Stimulated activated CD8-positive, alpha-beta memory T cell treated with anti-CD3 and anti-CD28 coated beads, Interleukin-4, amount 100 ng/mL, for 24 hours (primary cell): ENCODE measurements at regions not wholly inside any gene's neighbourhood (a gene's known extent, or its start where the extent isn't known, plus 50 kb on each side); places are given as distances from the start of the nearest gene placed in this dataset.

Experiments
- DNase-seq: peaks from one replicate; pipeline ENCODE4 v3.0.0-alpha.2; 2020; ENCODE audit warnings: low read depth

GRCh38 chr14:71362282-71362681 lies 455.0 kb downstream of the PCNX1 start:
- DNase-seq = no peak

- DNase-seq = no peak
Observed at GRCh38 chr14:71362920-71363584, 455.8 kb downstream of the PCNX1 start.

DNA sequence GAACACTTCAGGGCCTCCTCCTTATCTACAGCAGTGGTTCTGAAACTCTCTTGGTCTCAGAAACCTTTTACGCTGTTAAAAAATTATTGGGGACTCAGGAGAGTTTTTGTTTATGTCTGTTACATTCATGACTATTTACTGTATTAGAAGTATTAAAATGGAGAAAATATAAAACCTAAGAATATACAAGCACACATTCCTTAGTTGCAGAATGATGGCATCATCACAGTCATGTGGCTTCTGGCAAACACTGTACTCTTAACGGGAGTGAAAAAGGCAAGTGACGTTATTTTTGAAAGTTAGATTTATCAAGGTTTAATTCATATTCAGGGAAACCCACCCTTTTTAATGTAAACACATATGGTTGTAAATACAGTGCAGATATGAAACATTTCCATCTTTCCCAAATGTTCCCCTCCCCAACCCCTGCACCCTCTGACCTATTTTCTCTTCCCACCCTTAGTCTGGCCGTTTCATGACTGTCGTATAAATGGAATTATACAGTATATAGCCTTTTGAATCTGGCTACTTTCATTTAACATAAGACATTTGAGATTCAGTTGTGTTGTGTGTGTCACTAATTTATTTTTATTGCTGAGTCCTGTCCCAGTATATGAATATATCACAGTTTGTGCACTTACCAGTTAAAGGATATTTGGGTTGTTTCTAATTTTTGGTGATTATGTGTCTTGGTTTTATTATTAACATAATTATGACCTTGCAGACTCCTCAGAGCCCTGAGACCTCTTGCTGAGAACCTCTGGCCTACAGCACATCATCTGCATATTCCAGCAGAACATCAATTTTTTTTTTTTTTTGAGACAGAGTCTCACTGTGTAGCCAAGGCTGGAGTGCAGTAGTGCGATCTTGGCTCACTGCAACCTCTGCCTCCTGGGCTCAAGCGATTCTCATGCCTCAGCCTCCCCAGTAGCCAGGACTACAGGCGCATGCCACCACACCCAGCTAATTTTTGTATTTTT lies 457.0 kb downstream of the PCNX1 start:
- no peak for DNase-seq

DNA sequence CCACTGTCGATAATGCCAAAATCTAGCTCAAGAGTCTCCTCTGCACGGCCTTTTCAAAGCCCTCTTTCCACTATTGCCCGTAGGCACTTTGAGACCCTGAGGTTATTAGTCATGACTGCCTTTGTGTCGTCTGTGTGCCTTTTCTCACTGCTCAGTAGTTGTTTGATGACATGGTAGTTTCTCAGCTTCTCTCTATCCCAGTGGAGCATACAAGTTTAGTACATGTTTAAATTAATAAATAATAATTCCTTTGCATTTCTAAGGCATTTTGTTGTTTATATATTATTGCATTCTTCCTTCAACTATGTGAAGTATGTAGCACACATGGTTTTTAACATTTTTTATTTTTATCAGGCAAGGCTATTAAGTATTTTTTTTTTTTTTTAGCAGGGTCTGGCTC lies 458.1 kb downstream of the PCNX1 start:
- no peak for DNase-seq

DNA sequence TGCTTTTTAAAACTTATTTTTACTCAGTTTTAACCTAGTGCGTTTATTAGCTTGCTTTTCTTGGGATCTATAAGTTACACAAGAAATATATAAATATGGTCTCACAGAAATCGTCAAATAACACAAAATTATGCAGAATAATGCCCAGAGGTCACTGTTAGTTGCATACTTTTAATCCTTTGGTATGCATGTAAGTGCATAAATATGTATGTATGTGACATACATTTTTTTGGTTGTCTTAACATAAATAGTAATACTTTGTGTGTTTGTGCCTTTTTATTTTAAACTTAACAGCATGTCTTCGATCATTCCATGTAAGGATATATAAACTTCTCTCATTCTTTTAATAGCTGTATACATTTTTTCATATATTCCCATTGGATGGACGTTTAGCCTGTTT lies 459.6 kb downstream of the PCNX1 start:
- no peak for DNase-seq

GRCh38 chr14:71371711-71372396 lies 464.6 kb downstream of the PCNX1 start:
- DNase-seq = no peak

GRCh38 chr14:71372411-71372838 lies 465.2 kb downstream of the PCNX1 start:
- no peak for DNase-seq

- DNase-seq = no peak
Observed at GRCh38 chr14:71373773-71374172, 466.5 kb downstream of the PCNX1 start.

GRCh38 chr14:71374989-71375388 lies 467.7 kb downstream of the PCNX1 start:
- DNase-seq = no peak

GRCh38 chr14:71377099-71377498 lies 469.8 kb downstream of the PCNX1 start:
- no peak for DNase-seq

- DNase-seq = no peak
Observed at GRCh38 chr14:71380271-71380670, 473.0 kb downstream of the PCNX1 start.

DNA sequence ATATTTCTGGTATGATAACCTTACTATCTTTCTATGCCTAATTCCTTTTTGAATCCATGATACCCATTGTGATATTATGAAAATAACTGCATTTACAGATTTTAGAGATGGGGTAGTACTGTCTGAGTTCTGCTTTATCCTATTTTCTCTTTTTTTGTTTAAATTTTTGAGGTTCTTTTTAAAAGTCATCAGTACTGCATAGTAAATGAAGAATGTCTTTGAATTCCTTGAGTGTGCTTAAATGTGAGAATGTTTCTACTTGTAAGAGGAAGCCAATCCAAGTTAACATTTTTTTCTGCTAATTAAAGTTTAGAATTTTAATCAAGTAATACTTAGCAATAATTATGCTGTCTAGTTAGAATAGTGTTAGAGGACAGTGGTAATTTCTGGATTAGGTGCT lies 474.6 kb downstream of the PCNX1 start:
- DNase-seq = no peak

- no peak for DNase-seq
Observed at GRCh38 chr14:71382315-71382714, 475.1 kb downstream of the PCNX1 start.

DNA sequence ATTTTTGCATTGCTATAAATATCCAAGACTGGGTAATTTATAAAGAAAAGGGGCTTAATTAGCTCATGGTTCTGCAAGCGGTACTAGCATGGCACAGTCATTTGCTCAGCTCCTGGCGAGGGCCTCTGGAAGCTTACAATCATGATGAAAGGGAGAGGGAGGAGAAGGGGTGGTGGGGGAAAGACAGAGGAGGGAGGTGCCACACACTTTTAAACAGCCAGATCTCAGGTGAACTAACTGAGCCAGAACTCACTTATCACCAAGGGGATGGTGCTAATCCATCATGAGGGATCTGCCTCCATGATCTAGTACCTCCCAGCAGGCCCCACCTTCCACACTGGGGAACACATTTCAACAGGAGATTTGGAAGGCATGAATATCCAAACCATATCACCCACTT lies 476.3 kb downstream of the PCNX1 start:
- no peak for DNase-seq

DNA sequence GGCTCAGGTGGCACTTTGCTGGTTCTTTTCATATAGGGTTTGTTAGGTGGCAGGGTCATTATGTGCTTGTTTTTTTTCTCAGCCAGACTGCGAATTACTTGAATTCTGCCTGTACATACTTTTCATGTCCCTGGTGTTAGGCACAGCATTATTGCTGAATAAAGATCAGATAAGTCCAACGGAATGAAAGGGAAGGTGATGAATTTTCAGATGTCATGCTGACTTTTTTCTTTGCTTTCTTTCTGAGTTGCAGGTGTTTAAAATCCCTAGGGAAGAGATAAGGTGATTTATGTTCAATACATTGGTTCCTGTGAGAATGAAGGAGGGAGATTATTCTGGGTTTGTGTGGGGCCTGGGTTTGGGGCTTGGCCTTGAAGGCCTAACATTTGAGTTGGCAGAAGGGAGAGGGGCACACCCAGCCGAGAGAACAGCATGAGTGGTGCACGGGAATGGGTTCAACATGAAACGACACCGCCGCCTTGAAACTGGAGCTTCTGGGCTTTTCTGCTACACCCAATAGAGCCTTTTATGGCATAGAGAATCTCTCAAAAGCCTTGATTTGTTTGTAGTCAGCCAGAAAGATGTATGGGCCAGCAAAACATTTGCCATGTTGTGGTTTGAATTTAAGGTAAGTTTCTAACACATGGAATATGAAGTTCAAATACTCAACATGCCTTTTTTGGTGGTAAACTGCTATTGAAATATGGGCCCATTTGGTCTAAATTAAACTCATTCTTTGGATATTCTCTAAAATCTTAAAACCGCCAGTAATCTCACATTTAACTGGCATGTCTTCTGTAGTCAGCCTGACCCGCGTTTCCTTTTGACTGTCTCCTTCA lies 477.0 kb downstream of the PCNX1 start:
- DNase-seq = no peak

- DNase-seq = no peak
Observed at GRCh38 chr14:71387753-71388152, 480.5 kb downstream of the PCNX1 start.

- DNase-seq = no peak
Observed at GRCh38 chr14:71388336-71388735, 481.1 kb downstream of the PCNX1 start.

- DNase-seq = no peak
Observed at GRCh38 chr14:71388862-71389261, 481.6 kb downstream of the PCNX1 start.

DNA sequence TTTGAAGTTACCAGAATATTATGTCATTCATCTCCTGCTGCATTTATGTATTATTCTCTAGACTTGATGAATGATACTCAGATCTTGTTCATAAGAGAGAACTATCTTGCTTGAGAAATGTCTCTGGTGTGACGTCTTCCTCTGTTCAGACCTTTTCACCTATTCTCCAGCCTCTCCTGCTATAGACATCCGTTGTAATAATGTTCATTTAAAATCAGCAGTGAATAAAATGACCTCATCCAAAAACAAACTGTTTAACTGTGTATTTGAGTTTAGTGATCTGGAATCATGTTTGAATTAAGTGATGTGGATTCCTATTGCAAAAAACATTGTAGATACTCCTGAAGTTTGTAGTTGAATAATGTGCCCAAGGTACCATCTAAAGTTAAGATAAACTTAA lies 487.1 kb downstream of the PCNX1 start:
- DNase-seq = no peak

DNA sequence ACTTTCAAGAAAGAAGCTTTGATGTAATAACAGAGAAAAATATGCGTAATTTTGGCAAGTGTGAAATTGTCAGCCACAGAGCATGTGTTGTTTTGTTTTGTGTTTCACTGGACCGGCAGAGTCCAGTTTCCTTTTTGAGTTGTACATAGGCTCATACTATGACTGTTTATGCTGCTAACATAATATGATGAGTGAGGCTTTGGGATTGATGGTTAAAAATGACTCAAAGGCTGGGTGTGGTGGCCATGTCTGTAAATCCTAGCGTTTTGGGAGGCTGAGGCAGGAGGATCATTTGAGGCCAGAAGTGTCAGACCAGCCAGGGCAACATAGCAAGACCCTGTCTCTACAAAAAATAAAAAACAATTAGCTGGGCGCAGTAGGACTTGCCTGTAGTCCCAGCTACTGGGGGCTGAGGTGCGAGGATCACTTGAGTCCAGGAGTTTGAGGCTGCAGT lies 487.9 kb downstream of the PCNX1 start:
- no peak for DNase-seq

DNA sequence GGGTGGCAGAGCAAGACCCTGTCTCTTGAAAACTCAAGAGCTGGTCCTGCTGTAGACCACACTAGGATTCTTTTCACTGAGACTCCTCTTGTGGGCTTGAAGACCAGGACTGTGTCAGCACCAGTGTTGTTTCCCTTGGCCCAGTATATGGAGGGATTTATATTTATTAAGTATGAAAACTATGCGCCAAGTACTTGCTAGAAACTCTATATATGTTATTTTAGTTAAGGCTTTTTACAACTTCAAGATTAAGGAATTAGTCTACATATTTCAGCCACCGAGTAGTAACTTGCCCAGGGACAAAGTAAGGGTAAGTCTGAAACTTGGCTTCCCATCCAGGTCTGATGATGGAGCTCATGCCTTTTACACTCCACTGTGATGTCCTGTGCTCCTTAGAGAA lies 488.4 kb downstream of the PCNX1 start:
- DNase-seq = no peak
